EL (cell line): ENCODE measurements at regions not wholly inside any gene's neighbourhood (a gene's known extent, or its start where the extent isn't known, plus 50 kb on each side); places are given as distances from the start of the nearest gene placed in this dataset.
A peak's percentile ranks its signal among the peaks of the same experiment; 100 is the strongest.

ENCODE experiments used
- DNase-seq: peaks from one replicate; pipeline ENCODE4 v3.0.0-alpha.2; 2016

- no peak for DNase-seq
These were observed 92.8 kb upstream of the ZMIZ1 start for GRCh38 chr10:78975926-78976325.

- peak; percentile 21 for DNase-seq
These were observed 91.7 kb upstream of the ZMIZ1 start for GRCh38 chr10:78976825-78977755.

GRCh38 chr10:78979938-78980337 is 88.8 kb upstream of the ZMIZ1 start:
- no peak for DNase-seq

- no peak for DNase-seq
These were observed 88.4 kb upstream of the ZMIZ1 start for GRCh38 chr10:78980354-78980753.

GRCh38 chr10:78980815-78981214 is 88.0 kb upstream of the ZMIZ1 start:
- DNase-seq, result no peak

- no peak for DNase-seq
These were observed 87.4 kb upstream of the ZMIZ1 start for GRCh38 chr10:78981257-78981969.

- peak; percentile 30 for DNase-seq
These were observed 86.8 kb upstream of the ZMIZ1 start for GRCh38 chr10:78981970-78982281.

- DNase-seq, result no peak
These were observed 86.0 kb upstream of the ZMIZ1 start for GRCh38 chr10:78982726-78983125.

- DNase-seq, result no peak
These were observed 85.2 kb upstream of the ZMIZ1 start for GRCh38 chr10:78983608-78984007.

GRCh38 chr10:78985973-78986818 is 82.6 kb upstream of the ZMIZ1 start:
- DNase-seq, result peak; percentile 16

GRCh38 chr10:78991187-78991586 is 77.6 kb upstream of the ZMIZ1 start:
- peak; percentile 59 for DNase-seq

- no peak for DNase-seq
These were observed 76.4 kb upstream of the ZMIZ1 start for GRCh38 chr10:78992333-78992732.

GRCh38 chr10:78993261-78993945 is 75.4 kb upstream of the ZMIZ1 start:
- no peak for DNase-seq

- DNase-seq, result no peak
These were observed 72.6 kb upstream of the ZMIZ1 start for GRCh38 chr10:78995987-78996791.

GRCh38 chr10:78996792-78997129 is 72.0 kb upstream of the ZMIZ1 start:
- no peak for DNase-seq

GRCh38 chr10:78997635-78998618 is 70.8 kb upstream of the ZMIZ1 start:
- no peak for DNase-seq

- DNase-seq, result peak; percentile 18
These were observed 67.5 kb upstream of the ZMIZ1 start for GRCh38 chr10:79001082-79001885.

- no peak for DNase-seq
These were observed 66.4 kb upstream of the ZMIZ1 start for GRCh38 chr10:79002336-79002735.

GRCh38 chr10:79003183-79004100 is 65.3 kb upstream of the ZMIZ1 start:
- DNase-seq, result no peak
